CD14-positive monocyte (primary cell): ENCODE measurements at regions not wholly inside any gene's neighbourhood (a gene's known extent, or its start where the extent isn't known, plus 50 kb on each side); places are given as distances from the start of the nearest gene placed in this dataset.

ENCODE experiments used
- DNase-seq, 3 donors: peaks; one replicate each; pipeline ENCODE4 v3.0.0-alpha.2; 2011 to 2022
- H2AFZ ChIP-seq: 2 replicates; pipeline ENCODE4 v1.6.0; 2012; ENCODE audit warnings: mild to moderate bottlenecking, low read depth, low read length, inconsistent platforms; ENCODE audit not compliant: insufficient read depth, poor library complexity, severe bottlenecking
- H3K27ac ChIP-seq, 2 donors: 1 replicate in 1 of 2; 2 replicates in 1 of 2; pipeline ENCODE4 v1.5.1; 2012 to 2013; ENCODE audit warnings: low read length in 2 of 2, control low read depth in 1 of 2, inconsistent platforms in 1 of 2, low read depth in 1 of 2, mild to moderate bottlenecking in 1 of 2
- H3K27me3 ChIP-seq, 2 donors: one replicate each; pipeline versions ENCODE4 v1.6.0 to v1.6.1; 2011 to 2013; ENCODE audit warnings: low read length in 2 of 2; ENCODE audit not compliant: control insufficient read depth in 2 of 2, insufficient read depth in 2 of 2
- H3K36me3 ChIP-seq, 2 donors: replicated peaks in 1 of 2; 1 replicate in 1 of 2; 2 replicates in 1 of 2; pipeline versions ENCODE4 v1.5.1 to v1.6.1; 2012 to 2013; ENCODE audit warnings: low read length in 2 of 2, control low read depth in 1 of 2, inconsistent platforms in 1 of 2, mild to moderate bottlenecking in 1 of 2; ENCODE audit not compliant: insufficient read depth in 2 of 2, control insufficient read depth in 1 of 2
- H3K4me1 ChIP-seq, 2 donors: 1 replicate in 1 of 2; 2 replicates in 1 of 2; pipeline versions ENCODE4 v1.5.1 to v1.6.1; 2012 to 2013; ENCODE audit warnings: low read length in 2 of 2, control low read depth in 1 of 2, inconsistent platforms in 1 of 2, mild to moderate bottlenecking in 1 of 2, moderate library complexity in 1 of 2; ENCODE audit not compliant: insufficient read depth in 2 of 2, control insufficient read depth in 1 of 2
- H3K4me2 ChIP-seq: replicated peaks from 2 replicates; pipeline ENCODE3; 2012; ENCODE audit warnings: low read length, moderate library complexity, mild to moderate bottlenecking; ENCODE audit not compliant: poor library complexity, severe bottlenecking; ENCODE audit errors: extremely low read depth
- H3K4me3 ChIP-seq, 3 experiments: fragments of 200-600 bp in 1 of 3; sonication (generic) in 1 of 3; replicated peaks in 1 of 3; 1 replicate in 2 of 3; 2 replicates in 1 of 3; pipeline ENCODE4 v1.5.1; 2011 to 2013; ENCODE audit warnings: low read length in 3 of 3, mild to moderate bottlenecking in 3 of 3, control low read depth in 2 of 3, low read depth in 2 of 3, inconsistent platforms in 1 of 3, moderate library complexity in 1 of 3
- H3K79me2 ChIP-seq: 2 replicates; pipeline ENCODE4 v1.6.0; 2012; ENCODE audit warnings: mild to moderate bottlenecking, control low read depth, inconsistent platforms, low read length, moderate library complexity; ENCODE audit not compliant: insufficient read depth
- H3K9ac ChIP-seq: 2 replicates; pipeline ENCODE4 v1.6.0; 2017; ENCODE audit warnings: low read length, mild to moderate bottlenecking; ENCODE audit not compliant: insufficient read depth, poor library complexity, severe bottlenecking
- H3K9me3 ChIP-seq, 2 donors: replicated peaks in 1 of 2; 1 replicate in 1 of 2; 2 replicates in 1 of 2; pipeline versions ENCODE4 v1.5.1 to v1.6.1; 2012 to 2013; ENCODE audit warnings: low read length in 2 of 2, control low read depth in 1 of 2; ENCODE audit not compliant: control insufficient read depth in 1 of 2, insufficient read depth in 1 of 2
- H4K20me1 ChIP-seq: 2 replicates; pipeline ENCODE4 v1.6.0; 2012; ENCODE audit warnings: mild to moderate bottlenecking, low read length, control low read depth, moderate library complexity; ENCODE audit not compliant: insufficient read depth
- H3K27ac Mint-ChIP-seq, 7 donors: one replicate each; pipeline ENCODE4 v1.8.0; 2020; ENCODE audit warnings: mild to moderate bottlenecking in 7 of 7, mixed read lengths in 7 of 7, moderate library complexity in 6 of 7, inconsistent platforms in 2 of 7
- H3K27me3 Mint-ChIP-seq, 3 donors: one replicate each; pipeline ENCODE4 v1.8.0; 2021 to 2022; ENCODE audit warnings: low read depth in 3 of 3, mild to moderate bottlenecking in 3 of 3, mixed read lengths in 3 of 3, moderate library complexity in 3 of 3, inconsistent platforms in 1 of 3
- H3K36me3 Mint-ChIP-seq, 2 donors: one replicate each; pipeline ENCODE4 v1.8.0; 2020; ENCODE audit warnings: mixed read lengths in 2 of 2, inconsistent platforms in 1 of 2, mild to moderate bottlenecking in 1 of 2
- H3K4me1 Mint-ChIP-seq: one replicate; pipeline ENCODE4 v1.8.0; 2020; ENCODE audit warnings: mild to moderate bottlenecking, mixed read lengths
- H3K4me3 Mint-ChIP-seq, 2 donors: one replicate each; pipeline ENCODE4 v1.8.0; 2020; ENCODE audit warnings: mild to moderate bottlenecking in 2 of 2, mixed read lengths in 2 of 2, moderate library complexity in 1 of 2
- H3K9me3 Mint-ChIP-seq, 7 donors: one replicate each; pipeline ENCODE4 v1.8.0; 2020 to 2022; ENCODE audit warnings: mixed read lengths in 7 of 7, mild to moderate bottlenecking in 6 of 7, moderate library complexity in 6 of 7, inconsistent platforms in 2 of 7
- CTCF ChIP-seq: fragments of 200-600 bp; IDR thresholded peaks from one replicate; pipeline ENCODE4 v1.8.0; 2022; ENCODE audit warnings: antibody characterized with exemption, mild to moderate bottlenecking
- WGBS: methylation state at CpG from one replicate; pipeline ENCODE4 v1.1.5; 2013; ENCODE audit warnings: missing lambda C conversion rate; ENCODE audit not compliant: insufficient coverage; 5-methylcytosine and 5-hydroxymethylcytosine counted together
- intact Hi-C, 2 donors: fragments of 100-400 bp; cut with micrococcal nuclease; formaldehyde crosslinking; loops; one replicate each; pipeline versions ENCODE4 v1.15.0 to v1.15.1; 2023

- intact Hi-C loops = no loop called here
- TF ChIP-seq CTCF = no peak
- Histone ChIP-seq H3K4me1 (no peaks in the 10 kb centered on the region), H3K79me2 (no peaks in the 10 kb centered on the region), H3K36me3 (no peaks in the 10 kb centered on the region), H3K9ac (no peak overlapping the region), H3K27ac (no peak overlapping the region), H3K9me3 (peaks cover 0 to 7% of the 10 kb centered on the region in 2 donors), H3K27me3 (no peaks in the 10 kb centered on the region), H2AFZ (no peak overlapping the region), H3K4me2 (no peak overlapping the region), H4K20me1 (no peaks in the 10 kb centered on the region), H3K4me3 (no peak overlapping the region)
- Mint-ChIP-seq H3K4me1 (no peaks in the 10 kb centered on the region), H3K36me3 (no peaks in the 10 kb centered on the region), H3K27ac (no peak overlapping the region), H3K4me3 (no peak overlapping the region), H3K9me3 (peaks cover 0 to 17% (median 2%) of the 10 kb centered on the region in 7 donors), H3K27me3 (peaks cover 0 to 1% (median 0%) of the 10 kb centered on the region in 3 donors)
- WGBS = 70% methylated on average over 1 of the region's 2 CpGs
- no peak for DNase-seq
Observed at GRCh38 chr5:8826508-8826907, 719.4 kb downstream of the SEMA5A start.

GRCh38 chr5:8827696-8828095 lies 718.2 kb downstream of the SEMA5A start:
- WGBS = no CpG with 5 or more reads among the region's 4 CpGs
- Histone ChIP-seq H4K20me1 (no peaks in the 10 kb centered on the region), H3K27ac (no peak overlapping the region), H3K9ac (no peak overlapping the region), H3K9me3 (no peaks in the 10 kb centered on the region), H3K4me1 (no peaks in the 10 kb centered on the region), H2AFZ (no peak overlapping the region), H3K4me2 (no peak overlapping the region), H3K36me3 (no peaks in the 10 kb centered on the region), H3K79me2 (no peaks in the 10 kb centered on the region), H3K4me3 (no peak overlapping the region), H3K27me3 (no peaks in the 10 kb centered on the region)
- no peaks in the 10 kb centered on the region for H3K36me3 Mint-ChIP-seq
- H3K4me3 Mint-ChIP-seq = no peak overlapping the region
- H3K27me3 Mint-ChIP-seq = peaks cover 0 to 2% (median 1%) of the 10 kb centered on the region in 3 donors
- H3K27ac Mint-ChIP-seq = no peak overlapping the region
- intact Hi-C loops = no loop called here
- no peaks in the 10 kb centered on the region for H3K4me1 Mint-ChIP-seq
- TF ChIP-seq CTCF = no peak
- H3K9me3 Mint-ChIP-seq = peaks cover 0 to 11% (median 0%) of the 10 kb centered on the region in 7 donors
- no peak for DNase-seq
